WTC11 (cell line): ENCODE measurements at regions not wholly inside any gene's neighbourhood (a gene's known extent, or its start where the extent isn't known, plus 50 kb on each side); places are given as distances from the start of the nearest gene placed in this dataset.

Source experiments
- ATAC-seq: fragments of 200-7000 bp; cut with Tn5 transposase; 2 replicates; pipeline ENCODE4 v1.10.0; 2021; ENCODE audit warnings: mild to moderate bottlenecking, moderate library complexity
- CTCF ChIA-PET: fragments of 300-600 bp; sonication (Branson Sonifier 250); formaldehyde crosslinking; loops from one replicate; lab custom pipeline; 2021; ENCODE audit warnings: antibody characterized with exemption; lab: Charles Lee
- POLR2A ChIA-PET: fragments of 350-600 bp; sonication (Branson Sonifier 250); formaldehyde crosslinking; loops from one replicate; lab custom pipeline; 2021; ENCODE audit warnings: antibody characterized with exemption; lab: Charles Lee
- DNase-seq: peaks from one replicate; pipeline ENCODE4 v3.0.0; 2021; ENCODE audit warnings: low spot score
- H3K27ac Mint-ChIP-seq: 2 replicates; pipeline ENCODE4 v1.8.0; 2021; ENCODE audit warnings: mixed read lengths
- H3K27me3 Mint-ChIP-seq: 2 replicates; pipeline ENCODE4 v1.8.0; 2021; ENCODE audit warnings: low read depth, mild to moderate bottlenecking, moderate library complexity, mixed read lengths
- H3K36me3 Mint-ChIP-seq: 2 replicates; pipeline ENCODE4 v1.8.0; 2021; ENCODE audit warnings: mixed read lengths
- H3K4me1 Mint-ChIP-seq: 2 replicates; pipeline ENCODE4 v1.8.0; 2022; ENCODE audit warnings: mixed read lengths
- H3K4me3 Mint-ChIP-seq: 2 replicates; pipeline ENCODE4 v1.8.0; 2021; ENCODE audit warnings: mild to moderate bottlenecking, moderate library complexity, mixed read lengths
- H3K9me3 Mint-ChIP-seq: 2 replicates; pipeline ENCODE4 v1.8.0; 2021; ENCODE audit warnings: mixed read lengths
- ELF4 ChIP-seq: sonication (generic); formaldehyde crosslinking; IDR thresholded peaks from 2 replicates; pipeline ENCODE4 v1.8.1; 2022; ENCODE audit warnings: low read depth, mild to moderate bottlenecking, moderate library complexity, missing genetic modification reagents
- FOXK1 ChIP-seq: sonication (generic); formaldehyde crosslinking; IDR thresholded peaks from 2 replicates; pipeline ENCODE4 v1.8.0; 2022; ENCODE audit warnings: mild to moderate bottlenecking, moderate library complexity, missing genetic modification reagents
- GRHL2 ChIP-seq: fragments of 250-450 bp; sonication (Bioruptor Pico); IDR thresholded peaks from 2 replicates; pipeline ENCODE4 v1.8.0; 2022; ENCODE audit warnings: mild to moderate bottlenecking, moderate library complexity; ENCODE audit not compliant: insufficient replicate concordance, severe bottlenecking
- JAZF1 ChIP-seq: fragments of 250-450 bp; sonication (Bioruptor Pico); IDR thresholded peaks from 2 replicates; pipeline ENCODE4 v1.9.0; 2021; ENCODE audit warnings: moderate library complexity, mild to moderate bottlenecking, inconsistent platforms
- KAT7 ChIP-seq: sonication (generic); formaldehyde crosslinking; IDR thresholded peaks from 2 replicates; pipeline ENCODE4 v1.8.1; 2023; ENCODE audit warnings: missing genetic modification reagents, mild to moderate bottlenecking, borderline replicate concordance
- MXD4 ChIP-seq: fragments of 250-450 bp; sonication (Bioruptor Pico); IDR thresholded peaks from 2 replicates; pipeline ENCODE4 v1.8.0; 2021; ENCODE audit warnings: mild to moderate bottlenecking, moderate library complexity, borderline replicate concordance
- NFYB ChIP-seq: sonication (generic); formaldehyde crosslinking; conservative IDR thresholded peaks from 2 replicates; pipeline ENCODE4 v1.8.0; 2022; ENCODE audit warnings: low read depth, missing genetic modification reagents
- SP1 ChIP-seq: sonication (generic); formaldehyde crosslinking; conservative IDR thresholded peaks from 2 replicates; pipeline ENCODE4 v1.8.1; 2022; ENCODE audit warnings: missing genetic modification reagents
- TEAD4 ChIP-seq: sonication (generic); formaldehyde crosslinking; IDR thresholded peaks from 2 replicates; pipeline ENCODE4 v1.8.0; 2022; ENCODE audit warnings: mild to moderate bottlenecking, missing genetic modification reagents
- ZBTB21 ChIP-seq: sonication (generic); formaldehyde crosslinking; IDR thresholded peaks from 2 replicates; pipeline ENCODE4 v1.8.1; 2023; ENCODE audit warnings: mild to moderate bottlenecking, missing genetic modification reagents, borderline replicate concordance
- ZNF121 ChIP-seq: sonication (generic); formaldehyde crosslinking; IDR thresholded peaks from 2 replicates; pipeline ENCODE4 v1.8.0; 2023; ENCODE audit warnings: missing genetic modification reagents
- ZNF138 ChIP-seq: sonication (generic); formaldehyde crosslinking; conservative IDR thresholded peaks from 2 replicates; pipeline ENCODE4 v1.8.1; 2022; ENCODE audit warnings: mild to moderate bottlenecking, moderate library complexity, missing genetic modification reagents
- ZNF263 ChIP-seq: sonication (generic); formaldehyde crosslinking; IDR thresholded peaks from 2 replicates; pipeline ENCODE4 v1.8.1; 2022; ENCODE audit warnings: low read depth, mild to moderate bottlenecking, moderate library complexity, missing genetic modification reagents
- ZNF317 ChIP-seq: sonication (generic); formaldehyde crosslinking; IDR thresholded peaks from 2 replicates; pipeline ENCODE4 v1.8.1; 2023; ENCODE audit warnings: low read depth, mild to moderate bottlenecking, moderate library complexity, missing genetic modification reagents, borderline replicate concordance
- ZNF416 ChIP-seq: fragments of 250-450 bp; sonication (Bioruptor Pico); IDR thresholded peaks from 2 replicates; pipeline ENCODE4 v1.9.0; 2021; ENCODE audit warnings: mild to moderate bottlenecking, inconsistent platforms
- TF ChIP-seq, protein P1 (sequence below): fragments of 250-450 bp; sonication (Bioruptor Pico); IDR thresholded peaks from 2 replicates; pipeline ENCODE4 v1.9.0; 2021; ENCODE audit warnings: mild to moderate bottlenecking
- TF ChIP-seq, protein P2 (sequence below): sonication (generic); formaldehyde crosslinking; IDR thresholded peaks from 2 replicates; pipeline ENCODE4 v1.8.0; 2022; ENCODE audit warnings: mild to moderate bottlenecking, missing genetic modification reagents
- TF ChIP-seq, protein P3 (sequence below): sonication (generic); formaldehyde crosslinking; IDR thresholded peaks from 2 replicates; pipeline ENCODE4 v1.8.1; 2022; ENCODE audit warnings: low read depth, missing genetic modification reagents, borderline replicate concordance
- TF ChIP-seq, protein P4 (sequence below): fragments of 250-450 bp; sonication (Bioruptor Pico); IDR thresholded peaks from 2 replicates; pipeline ENCODE4 v1.9.0; 2021; ENCODE audit warnings: mild to moderate bottlenecking, borderline replicate concordance
- TF ChIP-seq, protein P5 (sequence below): sonication (generic); formaldehyde crosslinking; IDR thresholded peaks from 2 replicates; pipeline ENCODE4 v1.8.1; 2023; ENCODE audit warnings: mild to moderate bottlenecking, missing genetic modification reagents, moderate library complexity
- TF ChIP-seq, protein P6 (sequence below): fragments of 250-450 bp; sonication (Bioruptor Pico); IDR thresholded peaks from 2 replicates; pipeline ENCODE4 v1.9.0; 2021; ENCODE audit warnings: mild to moderate bottlenecking

DNA sequence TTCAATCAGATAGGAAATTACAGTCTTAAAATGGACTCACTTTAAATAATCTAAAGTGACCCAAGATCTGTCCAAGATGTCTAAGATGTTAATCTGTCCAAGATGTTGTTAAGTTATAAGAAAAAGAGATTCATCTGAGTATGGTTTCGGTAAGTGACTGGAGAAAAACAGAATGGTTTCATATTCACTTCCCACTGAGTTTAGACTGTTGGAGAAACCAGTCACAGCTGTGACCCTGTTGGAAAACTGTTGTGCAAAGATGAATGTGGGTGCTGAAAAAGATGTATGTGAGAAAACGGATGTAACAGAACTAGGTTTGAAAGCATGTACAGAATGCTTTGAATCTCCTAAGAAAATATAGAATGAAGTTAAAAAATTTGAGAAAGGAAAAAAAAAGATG, 325.9 kb downstream of the COL12A1 start:
- DNase-seq (no peak), ATAC-seq (no peak)
- Mint-ChIP-seq H3K9me3 (no peaks in the 10 kb centered on the region), H3K4me1 (no peaks in the 10 kb centered on the region), H3K27ac (no peak overlapping the region), H3K36me3 (no peaks in the 10 kb centered on the region), H3K4me3 (no peak overlapping the region), H3K27me3 (no peaks in the 10 kb centered on the region)
- CTCF ChIA-PET, result no interaction called here
- POLR2A ChIA-PET, result no interaction called here
- no peak for TF ChIP-seq ZNF263

DNA sequence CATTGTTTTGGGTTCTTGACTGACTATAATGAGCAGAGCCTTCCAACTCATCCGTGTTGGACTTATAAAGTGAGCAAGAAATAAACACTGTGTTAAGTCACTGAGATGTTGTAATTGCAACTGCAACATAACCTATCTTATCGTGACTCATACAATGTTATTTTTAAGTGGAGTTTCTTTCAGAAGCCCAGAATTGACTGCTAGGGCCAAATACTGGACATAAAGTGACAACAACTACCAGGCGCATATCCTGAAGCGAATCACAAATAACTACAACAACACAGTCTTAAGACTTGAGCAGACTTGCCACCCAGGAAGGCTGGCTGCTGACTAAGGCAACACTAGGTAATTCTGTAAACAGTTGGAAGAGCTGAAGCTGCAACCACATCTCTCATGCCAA, 326.6 kb downstream of the COL12A1 start:
- no peak for ATAC-seq
- Mint-ChIP-seq H3K27me3 (no peaks in the 10 kb centered on the region), H3K4me3 (no peak overlapping the region), H3K4me1 (no peaks in the 10 kb centered on the region), H3K9me3 (no peaks in the 10 kb centered on the region), H3K27ac (no peak overlapping the region), H3K36me3 (no peaks in the 10 kb centered on the region)
- ChIA-PET POLR2A (no interaction called here), CTCF (no interaction called here)
- DNase-seq, result no peak
- TF ChIP-seq GRHL2 (CRISPR knock-in tag) (no peak), SP1 (no peak), ELF4 (CRISPR knock-in tag) (no peak), TEAD4 (CRISPR knock-in tag) (no peak), ZNF317 (CRISPR knock-in tag) (no peak)

DNA sequence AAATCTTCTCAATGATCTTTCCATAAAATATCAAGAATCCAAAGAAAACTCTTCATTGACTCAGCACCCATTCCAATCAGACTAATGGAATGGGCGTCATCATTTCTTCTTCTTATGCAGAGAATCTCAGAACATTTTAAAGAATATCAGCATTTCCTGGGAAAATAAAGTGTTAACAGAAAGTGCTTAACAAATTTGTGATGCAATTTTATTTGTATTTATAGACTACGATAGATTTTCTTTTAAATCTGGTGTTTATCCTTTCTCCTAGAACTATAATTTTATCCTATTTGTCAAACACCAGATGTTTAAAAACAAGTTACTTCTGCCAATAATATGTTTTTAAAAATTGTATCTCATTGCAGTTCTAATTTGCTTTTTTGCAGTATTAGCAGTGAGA, 330.7 kb downstream of the COL12A1 start:
- H3K4me1 Mint-ChIP-seq, result no peaks in the 10 kb centered on the region
- POLR2A ChIA-PET, result no interaction called here

More for the DNA sequence above, 330.7 kb downstream of the COL12A1 start:
- Mint-ChIP-seq H3K9me3 (peaks cover 19% of the 10 kb centered on the region), H3K27ac (no peak overlapping the region), H3K27me3 (no peaks in the 10 kb centered on the region), H3K4me3 (no peak overlapping the region)
- CTCF ChIA-PET, result no interaction called here
- TF ChIP-seq, protein P1, sequence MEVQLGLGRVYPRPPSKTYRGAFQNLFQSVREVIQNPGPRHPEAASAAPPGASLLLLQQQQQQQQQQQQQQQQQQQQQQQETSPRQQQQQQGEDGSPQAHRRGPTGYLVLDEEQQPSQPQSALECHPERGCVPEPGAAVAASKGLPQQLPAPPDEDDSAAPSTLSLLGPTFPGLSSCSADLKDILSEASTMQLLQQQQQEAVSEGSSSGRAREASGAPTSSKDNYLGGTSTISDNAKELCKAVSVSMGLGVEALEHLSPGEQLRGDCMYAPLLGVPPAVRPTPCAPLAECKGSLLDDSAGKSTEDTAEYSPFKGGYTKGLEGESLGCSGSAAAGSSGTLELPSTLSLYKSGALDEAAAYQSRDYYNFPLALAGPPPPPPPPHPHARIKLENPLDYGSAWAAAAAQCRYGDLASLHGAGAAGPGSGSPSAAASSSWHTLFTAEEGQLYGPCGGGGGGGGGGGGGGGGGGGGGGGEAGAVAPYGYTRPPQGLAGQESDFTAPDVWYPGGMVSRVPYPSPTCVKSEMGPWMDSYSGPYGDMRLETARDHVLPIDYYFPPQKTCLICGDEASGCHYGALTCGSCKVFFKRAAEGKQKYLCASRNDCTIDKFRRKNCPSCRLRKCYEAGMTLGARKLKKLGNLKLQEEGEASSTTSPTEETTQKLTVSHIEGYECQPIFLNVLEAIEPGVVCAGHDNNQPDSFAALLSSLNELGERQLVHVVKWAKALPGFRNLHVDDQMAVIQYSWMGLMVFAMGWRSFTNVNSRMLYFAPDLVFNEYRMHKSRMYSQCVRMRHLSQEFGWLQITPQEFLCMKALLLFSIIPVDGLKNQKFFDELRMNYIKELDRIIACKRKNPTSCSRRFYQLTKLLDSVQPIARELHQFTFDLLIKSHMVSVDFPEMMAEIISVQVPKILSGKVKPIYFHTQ, result no peak
- TF ChIP-seq, protein P2, sequence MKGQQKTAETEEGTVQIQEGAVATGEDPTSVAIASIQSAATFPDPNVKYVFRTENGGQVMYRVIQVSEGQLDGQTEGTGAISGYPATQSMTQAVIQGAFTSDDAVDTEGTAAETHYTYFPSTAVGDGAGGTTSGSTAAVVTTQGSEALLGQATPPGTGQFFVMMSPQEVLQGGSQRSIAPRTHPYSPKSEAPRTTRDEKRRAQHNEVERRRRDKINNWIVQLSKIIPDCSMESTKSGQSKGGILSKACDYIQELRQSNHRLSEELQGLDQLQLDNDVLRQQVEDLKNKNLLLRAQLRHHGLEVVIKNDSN (CRISPR knock-in tag), result no peak
- TF ChIP-seq JAZF1, result no peak
- no peak for TF ChIP-seq ZNF416
- TF ChIP-seq, protein P3, sequence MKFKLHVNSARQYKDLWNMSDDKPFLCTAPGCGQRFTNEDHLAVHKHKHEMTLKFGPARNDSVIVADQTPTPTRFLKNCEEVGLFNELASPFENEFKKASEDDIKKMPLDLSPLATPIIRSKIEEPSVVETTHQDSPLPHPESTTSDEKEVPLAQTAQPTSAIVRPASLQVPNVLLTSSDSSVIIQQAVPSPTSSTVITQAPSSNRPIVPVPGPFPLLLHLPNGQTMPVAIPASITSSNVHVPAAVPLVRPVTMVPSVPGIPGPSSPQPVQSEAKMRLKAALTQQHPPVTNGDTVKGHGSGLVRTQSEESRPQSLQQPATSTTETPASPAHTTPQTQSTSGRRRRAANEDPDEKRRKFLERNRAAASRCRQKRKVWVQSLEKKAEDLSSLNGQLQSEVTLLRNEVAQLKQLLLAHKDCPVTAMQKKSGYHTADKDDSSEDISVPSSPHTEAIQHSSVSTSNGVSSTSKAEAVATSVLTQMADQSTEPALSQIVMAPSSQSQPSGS (CRISPR knock-in tag), result no peak
- TF ChIP-seq, protein P4, sequence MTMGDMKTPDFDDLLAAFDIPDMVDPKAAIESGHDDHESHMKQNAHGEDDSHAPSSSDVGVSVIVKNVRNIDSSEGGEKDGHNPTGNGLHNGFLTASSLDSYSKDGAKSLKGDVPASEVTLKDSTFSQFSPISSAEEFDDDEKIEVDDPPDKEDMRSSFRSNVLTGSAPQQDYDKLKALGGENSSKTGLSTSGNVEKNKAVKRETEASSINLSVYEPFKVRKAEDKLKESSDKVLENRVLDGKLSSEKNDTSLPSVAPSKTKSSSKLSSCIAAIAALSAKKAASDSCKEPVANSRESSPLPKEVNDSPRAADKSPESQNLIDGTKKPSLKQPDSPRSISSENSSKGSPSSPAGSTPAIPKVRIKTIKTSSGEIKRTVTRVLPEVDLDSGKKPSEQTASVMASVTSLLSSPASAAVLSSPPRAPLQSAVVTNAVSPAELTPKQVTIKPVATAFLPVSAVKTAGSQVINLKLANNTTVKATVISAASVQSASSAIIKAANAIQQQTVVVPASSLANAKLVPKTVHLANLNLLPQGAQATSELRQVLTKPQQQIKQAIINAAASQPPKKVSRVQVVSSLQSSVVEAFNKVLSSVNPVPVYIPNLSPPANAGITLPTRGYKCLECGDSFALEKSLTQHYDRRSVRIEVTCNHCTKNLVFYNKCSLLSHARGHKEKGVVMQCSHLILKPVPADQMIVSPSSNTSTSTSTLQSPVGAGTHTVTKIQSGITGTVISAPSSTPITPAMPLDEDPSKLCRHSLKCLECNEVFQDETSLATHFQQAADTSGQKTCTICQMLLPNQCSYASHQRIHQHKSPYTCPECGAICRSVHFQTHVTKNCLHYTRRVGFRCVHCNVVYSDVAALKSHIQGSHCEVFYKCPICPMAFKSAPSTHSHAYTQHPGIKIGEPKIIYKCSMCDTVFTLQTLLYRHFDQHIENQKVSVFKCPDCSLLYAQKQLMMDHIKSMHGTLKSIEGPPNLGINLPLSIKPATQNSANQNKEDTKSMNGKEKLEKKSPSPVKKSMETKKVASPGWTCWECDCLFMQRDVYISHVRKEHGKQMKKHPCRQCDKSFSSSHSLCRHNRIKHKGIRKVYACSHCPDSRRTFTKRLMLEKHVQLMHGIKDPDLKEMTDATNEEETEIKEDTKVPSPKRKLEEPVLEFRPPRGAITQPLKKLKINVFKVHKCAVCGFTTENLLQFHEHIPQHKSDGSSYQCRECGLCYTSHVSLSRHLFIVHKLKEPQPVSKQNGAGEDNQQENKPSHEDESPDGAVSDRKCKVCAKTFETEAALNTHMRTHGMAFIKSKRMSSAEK, result no peak
- no peak for TF ChIP-seq MXD4 (CRISPR knock-in tag)
- TF ChIP-seq, protein P5, sequence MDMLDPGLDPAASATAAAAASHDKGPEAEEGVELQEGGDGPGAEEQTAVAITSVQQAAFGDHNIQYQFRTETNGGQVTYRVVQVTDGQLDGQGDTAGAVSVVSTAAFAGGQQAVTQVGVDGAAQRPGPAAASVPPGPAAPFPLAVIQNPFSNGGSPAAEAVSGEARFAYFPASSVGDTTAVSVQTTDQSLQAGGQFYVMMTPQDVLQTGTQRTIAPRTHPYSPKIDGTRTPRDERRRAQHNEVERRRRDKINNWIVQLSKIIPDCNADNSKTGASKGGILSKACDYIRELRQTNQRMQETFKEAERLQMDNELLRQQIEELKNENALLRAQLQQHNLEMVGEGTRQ (CRISPR knock-in tag), result no peak
- no peak for TF ChIP-seq KAT7
- no peak for TF ChIP-seq FOXK1
- TF ChIP-seq ZNF138 (CRISPR knock-in tag), result no peak
- TF ChIP-seq, protein P6, sequence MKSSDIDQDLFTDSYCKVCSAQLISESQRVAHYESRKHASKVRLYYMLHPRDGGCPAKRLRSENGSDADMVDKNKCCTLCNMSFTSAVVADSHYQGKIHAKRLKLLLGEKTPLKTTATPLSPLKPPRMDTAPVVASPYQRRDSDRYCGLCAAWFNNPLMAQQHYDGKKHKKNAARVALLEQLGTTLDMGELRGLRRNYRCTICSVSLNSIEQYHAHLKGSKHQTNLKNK (CRISPR knock-in tag), result no peak
- no peak for TF ChIP-seq ZNF121 (CRISPR knock-in tag)
- no peak for TF ChIP-seq ZBTB21 (CRISPR knock-in tag)
- TF ChIP-seq NFYB (CRISPR knock-in tag), result no peak
- TF ChIP-seq, all 79 proteins: peak for 0
- DNase-seq (no peak), ATAC-seq (no peak)
- H3K36me3 Mint-ChIP-seq, result no peaks in the 10 kb centered on the region
